Kidney epithelial cell (primary cell): ENCODE measurements at regions not wholly inside any gene's neighbourhood (a gene's known extent, or its start where the extent isn't known, plus 50 kb on each side); places are given as distances from the start of the nearest gene placed in this dataset.

Source experiments
- DNase-seq: peaks from one replicate; pipeline ENCODE4 v3.0.0-alpha.2; 2010; ENCODE audit warnings: low read depth
- H3K27me3 ChIP-seq: 2 replicates; pipeline ENCODE4 v1.6.0; 2011; ENCODE audit warnings: low read length; ENCODE audit not compliant: control insufficient read depth, insufficient read depth
- H3K36me3 ChIP-seq: 2 replicates; pipeline ENCODE4 v1.5.1; 2011; ENCODE audit warnings: low read length; ENCODE audit not compliant: control insufficient read depth, insufficient read depth
- H3K4me3 ChIP-seq: 2 replicates; pipeline ENCODE4 v1.5.1; 2011; ENCODE audit warnings: low read depth, mild to moderate bottlenecking, control low read depth, low read length
- CTCF ChIP-seq: IDR thresholded peaks from 2 replicates; pipeline ENCODE4 v1.5.1; 2011; ENCODE audit warnings: mild to moderate bottlenecking, moderate library complexity, low read length, control low read depth, inconsistent platforms; ENCODE audit not compliant: insufficient read depth, poor library complexity, severe bottlenecking

- H3K27me3 ChIP-seq, result no peaks in the 10 kb centered on the region
- no peaks in the 10 kb centered on the region for H3K36me3 ChIP-seq
- TF ChIP-seq CTCF, result no peak
- DNase-seq, result no peak
- H3K4me3 ChIP-seq, result no peak overlapping the region
Observed at GRCh38 chr14:53531730-53532129, 378.6 kb upstream of the DDHD1 start.

GRCh38 chr14:53531156-53531555 lies 378.0 kb upstream of the DDHD1 start:
- TF ChIP-seq CTCF, result no peak
- no peak for DNase-seq
- Histone ChIP-seq H3K36me3 (no peaks in the 10 kb centered on the region), H3K4me3 (no peak overlapping the region), H3K27me3 (no peaks in the 10 kb centered on the region)

GRCh38 chr14:53529519-53529918 lies 376.4 kb upstream of the DDHD1 start:
- DNase-seq, result no peak
- TF ChIP-seq CTCF, result no peak

GRCh38 chr14:53528185-53528671 lies 375.1 kb upstream of the DDHD1 start:
- H3K4me3 ChIP-seq, result no peak overlapping the region
- DNase-seq, result no peak
- no peaks in the 10 kb centered on the region for H3K27me3 ChIP-seq
- no peak for TF ChIP-seq CTCF
- no peaks in the 10 kb centered on the region for H3K36me3 ChIP-seq

More at GRCh38 chr14:53529519-53529918, 376.4 kb upstream of the DDHD1 start:
- Histone ChIP-seq H3K27me3 (no peaks in the 10 kb centered on the region), H3K4me3 (no peak overlapping the region), H3K36me3 (no peaks in the 10 kb centered on the region)

GRCh38 chr14:53526200-53526599 lies 373.1 kb upstream of the DDHD1 start:
- H3K4me3 ChIP-seq, result no peak overlapping the region
- no peaks in the 10 kb centered on the region for H3K36me3 ChIP-seq
- DNase-seq, result no peak
- no peak for TF ChIP-seq CTCF
- H3K27me3 ChIP-seq, result no peaks in the 10 kb centered on the region

- no peak for DNase-seq
- Histone ChIP-seq H3K36me3 (no peaks in the 10 kb centered on the region), H3K4me3 (no peak overlapping the region), H3K27me3 (no peaks in the 10 kb centered on the region)
- no peak for TF ChIP-seq CTCF
Observed at GRCh38 chr14:53525608-53526007, 372.5 kb upstream of the DDHD1 start.
